HepG2 (cell line): ENCODE measurements at regions not wholly inside any gene's neighbourhood (a gene's known extent, or its start where the extent isn't known, plus 50 kb on each side); places are given as distances from the start of the nearest gene placed in this dataset.

ENCODE experiments used
- KDM2A ChIP-seq: sonication (generic); formaldehyde crosslinking; IDR thresholded peaks from 2 replicates; pipeline ENCODE4 v1.4.0; 2020; ENCODE audit warnings: low read depth, missing genetic modification reagents, borderline replicate concordance
- NR1H2 ChIP-seq: sonication (generic); formaldehyde crosslinking; IDR thresholded peaks from 2 replicates; pipeline ENCODE4 v1.8.1; 2022; ENCODE audit warnings: low read depth, missing genetic modification reagents, borderline replicate concordance
- PAF1 ChIP-seq: IDR thresholded peaks from 2 replicates; pipeline ENCODE4 v1.6.1; 2016; ENCODE audit warnings: missing genetic modification reagents, missing compliant biosample characterization
- RAD21 ChIP-seq: fragments of 450-650 bp; formaldehyde crosslinking; IDR thresholded peaks from 2 replicates; pipeline ENCODE4 v1.5.0; 2020; ENCODE audit warnings: mild to moderate bottlenecking
- SIX4 ChIP-seq: sonication (generic); formaldehyde crosslinking; IDR thresholded peaks from 2 replicates; pipeline ENCODE4 v1.4.0; 2020; ENCODE audit warnings: missing genetic modification reagents
- SP1 ChIP-seq, 2 experiments: fragments of 450-650 bp in 1 of 2; sonication (generic) in 1 of 2; formaldehyde crosslinking in 1 of 2; IDR thresholded peaks; 2 replicates each; pipeline versions ENCODE4 v1.4.0 to v1.6.1; 2016 to 2020; ENCODE audit warnings: missing genetic modification reagents in 1 of 2
- TARDBP ChIP-seq: sonication (generic); formaldehyde crosslinking; IDR thresholded peaks from 2 replicates; pipeline ENCODE4 v1.8.0; 2022; ENCODE audit warnings: mild to moderate bottlenecking, missing genetic modification reagents
- XRCC5 ChIP-seq: fragments of 200-400 bp; formaldehyde crosslinking; optimal IDR thresholded peaks from 2 replicates; pipeline ENCODE3; 2017; ENCODE audit warnings: mild to moderate bottlenecking, low read length
- ZNF10 ChIP-seq: sonication (generic); formaldehyde crosslinking; IDR thresholded peaks from 2 replicates; pipeline ENCODE4 v1.4.0; 2020; ENCODE audit warnings: mild to moderate bottlenecking, low read depth, missing genetic modification reagents, borderline replicate concordance
- ZNF878 ChIP-seq: sonication (generic); formaldehyde crosslinking; IDR thresholded peaks from 2 replicates; pipeline ENCODE4 v1.8.1; 2023; ENCODE audit warnings: mild to moderate bottlenecking, missing genetic modification reagents, moderate library complexity
- TF ChIP-seq, protein P1 (sequence below), 2 experiments: fragments of 450-650 bp in 1 of 2; sonication (generic) in 1 of 2; formaldehyde crosslinking in 1 of 2; IDR thresholded peaks; 2 replicates each; pipeline versions ENCODE4 v1.6.1 to v1.8.0; 2016 to 2022; ENCODE audit warnings: antibody characterized with exemption in 1 of 2, mild to moderate bottlenecking in 1 of 2, missing genetic modification reagents in 1 of 2
- TF ChIP-seq, protein P2 (sequence below): fragments of 450-650 bp; IDR thresholded peaks from 2 replicates; pipeline ENCODE4 v1.6.1; 2017

DNA sequence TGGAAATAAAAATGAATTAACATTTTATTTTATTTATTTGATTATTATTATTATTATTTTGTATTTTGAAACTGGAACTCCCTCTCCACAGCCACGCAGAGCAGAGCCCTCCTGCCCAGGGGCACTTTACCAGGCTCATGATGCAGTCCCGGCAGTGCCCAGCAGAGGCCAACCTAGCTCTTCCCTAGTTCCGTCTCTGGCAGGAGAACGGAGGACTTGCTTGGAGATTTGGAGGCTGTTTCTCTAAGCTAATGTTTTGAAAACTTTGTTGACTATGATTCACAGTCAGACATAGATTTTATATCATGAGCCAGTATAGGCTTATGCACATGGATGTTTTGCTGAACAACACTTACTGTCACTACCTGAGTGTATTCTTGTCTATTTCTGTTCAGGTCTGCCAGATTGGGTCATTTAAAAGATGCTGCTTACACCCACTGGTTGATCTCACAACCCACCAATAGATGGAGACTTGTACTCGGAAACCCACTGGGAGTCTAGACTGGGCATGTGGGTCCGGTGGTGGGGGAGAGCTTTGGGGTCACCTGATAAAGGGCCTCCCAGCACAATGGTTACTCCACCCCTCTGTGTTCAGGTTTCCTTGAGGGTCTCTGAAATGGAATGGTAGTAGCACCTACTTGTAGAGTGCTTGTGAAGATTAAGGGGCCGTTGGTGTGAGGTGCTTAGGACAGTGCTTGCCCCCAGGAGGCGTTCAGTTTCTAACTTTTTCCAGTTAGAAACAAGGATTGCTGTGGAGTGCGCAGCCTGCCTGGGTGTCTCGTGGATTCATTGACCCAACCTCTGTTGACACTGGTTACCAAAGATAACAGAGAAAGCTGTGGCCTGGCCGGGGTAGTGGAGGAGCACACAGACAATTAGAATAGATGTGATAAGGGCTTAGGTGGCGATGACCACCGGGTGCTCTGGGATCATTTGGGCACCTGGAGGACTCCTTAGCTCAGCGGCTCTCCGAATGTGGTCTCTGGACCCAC is 177.3 kb downstream of the HAUS1 start (continued):
- TF ChIP-seq, protein P1, sequence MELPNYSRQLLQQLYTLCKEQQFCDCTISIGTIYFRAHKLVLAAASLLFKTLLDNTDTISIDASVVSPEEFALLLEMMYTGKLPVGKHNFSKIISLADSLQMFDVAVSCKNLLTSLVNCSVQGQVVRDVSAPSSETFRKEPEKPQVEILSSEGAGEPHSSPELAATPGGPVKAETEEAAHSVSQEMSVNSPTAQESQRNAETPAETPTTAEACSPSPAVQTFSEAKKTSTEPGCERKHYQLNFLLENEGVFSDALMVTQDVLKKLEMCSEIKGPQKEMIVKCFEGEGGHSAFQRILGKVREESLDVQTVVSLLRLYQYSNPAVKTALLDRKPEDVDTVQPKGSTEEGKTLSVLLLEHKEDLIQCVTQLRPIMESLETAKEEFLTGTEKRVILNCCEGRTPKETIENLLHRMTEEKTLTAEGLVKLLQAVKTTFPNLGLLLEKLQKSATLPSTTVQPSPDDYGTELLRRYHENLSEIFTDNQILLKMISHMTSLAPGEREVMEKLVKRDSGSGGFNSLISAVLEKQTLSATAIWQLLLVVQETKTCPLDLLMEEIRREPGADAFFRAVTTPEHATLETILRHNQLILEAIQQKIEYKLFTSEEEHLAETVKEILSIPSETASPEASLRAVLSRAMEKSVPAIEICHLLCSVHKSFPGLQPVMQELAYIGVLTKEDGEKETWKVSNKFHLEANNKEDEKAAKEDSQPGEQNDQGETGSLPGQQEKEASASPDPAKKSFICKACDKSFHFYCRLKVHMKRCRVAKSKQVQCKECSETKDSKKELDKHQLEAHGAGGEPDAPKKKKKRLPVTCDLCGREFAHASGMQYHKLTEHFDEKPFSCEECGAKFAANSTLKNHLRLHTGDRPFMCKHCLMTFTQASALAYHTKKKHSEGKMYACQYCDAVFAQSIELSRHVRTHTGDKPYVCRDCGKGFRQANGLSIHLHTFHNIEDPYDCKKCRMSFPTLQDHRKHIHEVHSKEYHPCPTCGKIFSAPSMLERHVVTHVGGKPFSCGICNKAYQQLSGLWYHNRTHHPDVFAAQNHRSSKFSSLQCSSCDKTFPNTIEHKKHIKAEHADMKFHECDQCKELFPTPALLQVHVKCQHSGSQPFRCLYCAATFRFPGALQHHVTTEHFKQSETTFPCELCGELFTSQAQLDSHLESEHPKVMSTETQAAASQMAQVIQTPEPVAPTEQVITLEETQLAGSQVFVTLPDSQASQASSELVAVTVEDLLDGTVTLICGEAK (IDR thresholded peaks at IDR 0.05): no peak
- TF ChIP-seq, protein P1 (CRISPR knock-in tag; IDR thresholded peaks at IDR 0.05): no peak
- no peak for TF ChIP-seq NR1H2 (CRISPR knock-in tag)
- no peak for TF ChIP-seq TARDBP
- TF ChIP-seq ZNF10 (CRISPR knock-in tag): no peak
- no peak for TF ChIP-seq ZNF878 (CRISPR knock-in tag)
- TF ChIP-seq KDM2A (CRISPR knock-in tag): 0 out of 2 replicates have a peak, but pooled peaks have one; percentile 35
- no peak for TF ChIP-seq PAF1 (CRISPR knock-in tag)
- peak; percentile 49 for TF ChIP-seq XRCC5
- peak; percentile 75 for TF ChIP-seq RAD21 (CRISPR knock-in tag)
- TF ChIP-seq SIX4 (CRISPR knock-in tag): no peak
- TF ChIP-seq, protein P2, sequence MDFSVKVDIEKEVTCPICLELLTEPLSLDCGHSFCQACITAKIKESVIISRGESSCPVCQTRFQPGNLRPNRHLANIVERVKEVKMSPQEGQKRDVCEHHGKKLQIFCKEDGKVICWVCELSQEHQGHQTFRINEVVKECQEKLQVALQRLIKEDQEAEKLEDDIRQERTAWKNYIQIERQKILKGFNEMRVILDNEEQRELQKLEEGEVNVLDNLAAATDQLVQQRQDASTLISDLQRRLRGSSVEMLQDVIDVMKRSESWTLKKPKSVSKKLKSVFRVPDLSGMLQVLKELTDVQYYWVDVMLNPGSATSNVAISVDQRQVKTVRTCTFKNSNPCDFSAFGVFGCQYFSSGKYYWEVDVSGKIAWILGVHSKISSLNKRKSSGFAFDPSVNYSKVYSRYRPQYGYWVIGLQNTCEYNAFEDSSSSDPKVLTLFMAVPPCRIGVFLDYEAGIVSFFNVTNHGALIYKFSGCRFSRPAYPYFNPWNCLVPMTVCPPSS: no peak
- no peak for TF ChIP-seq SP1 (IDR thresholded peaks at IDR 0.05)
- no peak for TF ChIP-seq SP1 (CRISPR knock-in tag; IDR thresholded peaks at IDR 0.05)
